ENCODE measurements at regions not wholly inside any gene's neighbourhood (a gene's known extent, or its start where the extent isn't known, plus 50 kb on each side); places are given as distances from the start of the nearest gene placed in this dataset.

GRCh38 chr2:5781679-5782078 is 89.5 kb downstream of the SOX11 start:
- Histone ChIP-seq H3K4me1 (ENCODE audit: control insufficient read depth in 2 of 2, insufficient read depth in 2 of 2, low read length in 2 of 2) (no peaks in the 10 kb centered on the region), H3K9me3 (ENCODE audit: control insufficient read depth in 2 of 2, insufficient read depth in 1 of 2, low read length in 1 of 2) (peaks cover 0 to 11% of the 10 kb centered on the region in 2 donors), H3K36me3 (ENCODE audit: control insufficient read depth in 2 of 2, insufficient read depth in 2 of 2, low read length in 1 of 2) (no peaks in the 10 kb centered on the region), H3K27ac (ENCODE audit: low read depth in 1 of 2, low read length in 1 of 2) (no peak overlapping the region), H3K4me3 (ENCODE audit: low read length in 2 of 2) (no peak overlapping the region), H3K27me3 (ENCODE audit: control insufficient read depth in 2 of 2, insufficient read depth in 1 of 2, low read length in 1 of 2) (no peaks in the 10 kb centered on the region)
- DNase-seq (ENCODE audit: low read depth in 6 of 9, low spot score in 9 of 9) = no peak
- WGBS = 87% methylated on average over 14 of the region's 14 CpGs

- no peak overlapping the region for H3K27ac ChIP-seq (ENCODE audit: low read depth in 1 of 2, low read length in 1 of 2)
- 92% methylated on average over 6 of the region's 6 CpGs for WGBS
- no peaks in the 10 kb centered on the region for H3K36me3 ChIP-seq (ENCODE audit: control insufficient read depth in 2 of 2, insufficient read depth in 2 of 2, low read length in 1 of 2)
- peaks cover 0 to 15% of the 10 kb centered on the region in 2 donors for H3K9me3 ChIP-seq (ENCODE audit: control insufficient read depth in 2 of 2, insufficient read depth in 1 of 2, low read length in 1 of 2)
- no peak overlapping the region for H3K4me3 ChIP-seq (ENCODE audit: low read length in 2 of 2)
- H3K4me1 ChIP-seq (ENCODE audit: control insufficient read depth in 2 of 2, insufficient read depth in 2 of 2, low read length in 2 of 2) = no peaks in the 10 kb centered on the region
- DNase-seq (ENCODE audit: low read depth in 6 of 9, low spot score in 9 of 9) = no peak
- no peaks in the 10 kb centered on the region for H3K27me3 ChIP-seq (ENCODE audit: control insufficient read depth in 2 of 2, insufficient read depth in 1 of 2, low read length in 1 of 2)
Measured at GRCh38 chr2:5782103-5782502, 89.9 kb downstream of the SOX11 start.

GRCh38 chr2:5788447-5788846 is 96.3 kb downstream of the SOX11 start:
- Histone ChIP-seq H3K4me1 (ENCODE audit: control insufficient read depth in 2 of 2, insufficient read depth in 2 of 2, low read length in 2 of 2) (no peaks in the 10 kb centered on the region), H3K36me3 (ENCODE audit: control insufficient read depth in 2 of 2, insufficient read depth in 2 of 2, low read length in 1 of 2) (no peaks in the 10 kb centered on the region), H3K27me3 (ENCODE audit: control insufficient read depth in 2 of 2, insufficient read depth in 1 of 2, low read length in 1 of 2) (no peaks in the 10 kb centered on the region), H3K27ac (ENCODE audit: low read depth in 1 of 2, low read length in 1 of 2) (no peak overlapping the region), H3K9me3 (ENCODE audit: control insufficient read depth in 2 of 2, insufficient read depth in 1 of 2, low read length in 1 of 2) (peaks cover 0 to 23% of the 10 kb centered on the region in 2 donors), H3K4me3 (ENCODE audit: low read length in 2 of 2) (no peak overlapping the region)
- no peak for DNase-seq (ENCODE audit: low read depth in 6 of 9, low spot score in 9 of 9)

GRCh38 chr2:5791371-5791770 is 99.2 kb downstream of the SOX11 start:
- H3K27ac ChIP-seq (ENCODE audit: low read depth in 1 of 2, low read length in 1 of 2) = no peak overlapping the region
- 94% methylated on average over 7 of the region's 7 CpGs for WGBS
- H3K4me1 ChIP-seq (ENCODE audit: control insufficient read depth in 2 of 2, insufficient read depth in 2 of 2, low read length in 2 of 2) = no peaks in the 10 kb centered on the region
- DNase-seq (ENCODE audit: low read depth in 6 of 9, low spot score in 9 of 9) = no peak
- H3K4me3 ChIP-seq (ENCODE audit: low read length in 2 of 2) = no peak overlapping the region
- no peaks in the 10 kb centered on the region for H3K27me3 ChIP-seq (ENCODE audit: control insufficient read depth in 2 of 2, insufficient read depth in 1 of 2, low read length in 1 of 2)
- no peaks in the 10 kb centered on the region for H3K36me3 ChIP-seq (ENCODE audit: control insufficient read depth in 2 of 2, insufficient read depth in 2 of 2, low read length in 1 of 2)
- peaks cover 0 to 19% of the 10 kb centered on the region in 2 donors for H3K9me3 ChIP-seq (ENCODE audit: control insufficient read depth in 2 of 2, insufficient read depth in 1 of 2, low read length in 1 of 2)

GRCh38 chr2:5794012-5794411 is 101.8 kb downstream of the SOX11 start:
- Histone ChIP-seq H3K36me3 (ENCODE audit: control insufficient read depth in 2 of 2, insufficient read depth in 2 of 2, low read length in 1 of 2) (no peaks in the 10 kb centered on the region), H3K4me1 (ENCODE audit: control insufficient read depth in 2 of 2, insufficient read depth in 2 of 2, low read length in 2 of 2) (no peaks in the 10 kb centered on the region), H3K27ac (ENCODE audit: low read depth in 1 of 2, low read length in 1 of 2) (no peak overlapping the region), H3K9me3 (ENCODE audit: control insufficient read depth in 2 of 2, insufficient read depth in 1 of 2, low read length in 1 of 2) (peaks cover 0 to 11% of the 10 kb centered on the region in 2 donors), H3K4me3 (ENCODE audit: low read length in 2 of 2) (no peak overlapping the region), H3K27me3 (ENCODE audit: control insufficient read depth in 2 of 2, insufficient read depth in 1 of 2, low read length in 1 of 2) (no peaks in the 10 kb centered on the region)
- no peak for DNase-seq (ENCODE audit: low read depth in 6 of 9, low spot score in 9 of 9)
- WGBS = 92% methylated on average over 6 of the region's 6 CpGs

- no peak overlapping the region for H3K4me3 ChIP-seq (ENCODE audit: low read length in 2 of 2)
- H3K36me3 ChIP-seq (ENCODE audit: control insufficient read depth in 2 of 2, insufficient read depth in 2 of 2, low read length in 1 of 2) = no peaks in the 10 kb centered on the region
- H3K4me1 ChIP-seq (ENCODE audit: control insufficient read depth in 2 of 2, insufficient read depth in 2 of 2, low read length in 2 of 2) = no peaks in the 10 kb centered on the region
- H3K9me3 ChIP-seq (ENCODE audit: control insufficient read depth in 2 of 2, insufficient read depth in 1 of 2, low read length in 1 of 2) = peaks cover 0 to 3% of the 10 kb centered on the region in 2 donors
- WGBS = 96% methylated on average over 4 of the region's 4 CpGs
- H3K27me3 ChIP-seq (ENCODE audit: control insufficient read depth in 2 of 2, insufficient read depth in 1 of 2, low read length in 1 of 2) = no peaks in the 10 kb centered on the region
- no peak for DNase-seq (ENCODE audit: low read depth in 6 of 9, low spot score in 9 of 9)
- H3K27ac ChIP-seq (ENCODE audit: low read depth in 1 of 2, low read length in 1 of 2) = no peak overlapping the region
Measured at GRCh38 chr2:5798084-5798483, 105.9 kb downstream of the SOX11 start.

GRCh38 chr2:5799348-5799747 is 107.2 kb downstream of the SOX11 start:
- H3K4me1 ChIP-seq (ENCODE audit: control insufficient read depth in 2 of 2, insufficient read depth in 2 of 2, low read length in 2 of 2) = no peaks in the 10 kb centered on the region
- no peak overlapping the region for H3K4me3 ChIP-seq (ENCODE audit: low read length in 2 of 2)
- H3K36me3 ChIP-seq (ENCODE audit: control insufficient read depth in 2 of 2, insufficient read depth in 2 of 2, low read length in 1 of 2) = no peaks in the 10 kb centered on the region
- no peak for DNase-seq (ENCODE audit: low read depth in 6 of 9, low spot score in 9 of 9)
- 98% methylated on average over 1 of the region's 1 CpG for WGBS
- H3K27ac ChIP-seq (ENCODE audit: low read depth in 1 of 2, low read length in 1 of 2) = no peak overlapping the region
- H3K27me3 ChIP-seq (ENCODE audit: control insufficient read depth in 2 of 2, insufficient read depth in 1 of 2, low read length in 1 of 2) = no peaks in the 10 kb centered on the region
- H3K9me3 ChIP-seq (ENCODE audit: control insufficient read depth in 2 of 2, insufficient read depth in 1 of 2, low read length in 1 of 2) = peaks cover 0 to 3% of the 10 kb centered on the region in 2 donors

- DNase-seq (ENCODE audit: low read depth in 6 of 9, low spot score in 9 of 9) = no peak
- H3K36me3 ChIP-seq (ENCODE audit: control insufficient read depth in 2 of 2, insufficient read depth in 2 of 2, low read length in 1 of 2) = no peaks in the 10 kb centered on the region
- H3K27me3 ChIP-seq (ENCODE audit: control insufficient read depth in 2 of 2, insufficient read depth in 1 of 2, low read length in 1 of 2) = no peaks in the 10 kb centered on the region
- no peaks in the 10 kb centered on the region for H3K9me3 ChIP-seq (ENCODE audit: control insufficient read depth in 2 of 2, insufficient read depth in 1 of 2, low read length in 1 of 2)
- no peak overlapping the region for H3K4me3 ChIP-seq (ENCODE audit: low read length in 2 of 2)
- no peak overlapping the region for H3K27ac ChIP-seq (ENCODE audit: low read depth in 1 of 2, low read length in 1 of 2)
- no peaks in the 10 kb centered on the region for H3K4me1 ChIP-seq (ENCODE audit: control insufficient read depth in 2 of 2, insufficient read depth in 2 of 2, low read length in 2 of 2)
- WGBS = 70% methylated on average over 8 of the region's 8 CpGs
Measured at GRCh38 chr2:5803547-5803946, 111.4 kb downstream of the SOX11 start.

GRCh38 chr2:5818961-5819600 is 126.9 kb downstream of the SOX11 start:
- Histone ChIP-seq H3K27ac (ENCODE audit: low read depth in 1 of 2, low read length in 1 of 2) (no peak overlapping the region), H3K36me3 (ENCODE audit: control insufficient read depth in 2 of 2, insufficient read depth in 2 of 2, low read length in 1 of 2) (no peaks in the 10 kb centered on the region), H3K4me3 (ENCODE audit: low read length in 2 of 2) (no peak overlapping the region), H3K9me3 (ENCODE audit: control insufficient read depth in 2 of 2, insufficient read depth in 1 of 2, low read length in 1 of 2) (no peaks in the 10 kb centered on the region), H3K27me3 (ENCODE audit: control insufficient read depth in 2 of 2, insufficient read depth in 1 of 2, low read length in 1 of 2) (no peaks in the 10 kb centered on the region), H3K4me1 (ENCODE audit: control insufficient read depth in 2 of 2, insufficient read depth in 2 of 2, low read length in 2 of 2) (no peaks in the 10 kb centered on the region)
- no peak for DNase-seq (ENCODE audit: low read depth in 6 of 9, low spot score in 9 of 9)
- WGBS = 80% methylated on average over 3 of the region's 3 CpGs
